ENCODE measurements at regions not wholly inside any gene's neighbourhood (a gene's known extent, or its start where the extent isn't known, plus 50 kb on each side); places are given as distances from the start of the nearest gene placed in this dataset.

GRCh38 chr19:31610018-31610417, 260.8 kb upstream of the TSHZ3 start (continued):
- TF ChIP-seq PHF8 (conservative IDR thresholded peaks at IDR 0.05; ENCODE audit: low read depth, low read length) = no peak
- TF ChIP-seq CTBP2 (IDR thresholded peaks at IDR 0.05; ENCODE audit: borderline replicate concordance, insufficient read depth, insufficient read length, low read length) = no peak
- no peak for TF ChIP-seq CTCF (IDR thresholded peaks at IDR 0.05; ENCODE audit: control extremely low read depth in 1 of 3, insufficient read depth in 1 of 3, low read depth in 1 of 3, low read length in 3 of 3)
- TF ChIP-seq SP1 (IDR thresholded peaks at IDR 0.05; ENCODE audit: low read depth, low read length) = no peak
- no peak for TF ChIP-seq TBP (IDR thresholded peaks at IDR 0.05; ENCODE audit: low read depth, low read length)
